GM12864 (cell line): ENCODE measurements at regions not wholly inside any gene's neighbourhood (a gene's known extent, or its start where the extent isn't known, plus 50 kb on each side); places are given as distances from the start of the nearest gene placed in this dataset.

Experiments
- DNase-seq: peaks from one replicate; pipeline ENCODE4 v3.0.0-alpha.2; 2011; ENCODE audit warnings: low read depth
- H3K4me3 ChIP-seq: 2 replicates; pipeline ENCODE4 v1.5.1; 2011; ENCODE audit warnings: mild to moderate bottlenecking, low read depth, low read length, control low read depth
- CTCF ChIP-seq: IDR thresholded peaks from 2 replicates; pipeline ENCODE4 v1.5.1; 2011; ENCODE audit warnings: low read depth, mild to moderate bottlenecking, moderate library complexity, low read length, control low read depth, inconsistent platforms; ENCODE audit errors: missing control alignments

GRCh38 chr13:89567025-89567424, 1780.5 kb upstream of the MIR17HG start:
- TF ChIP-seq CTCF, result no peak
- no peak for DNase-seq
- no peak overlapping the region for H3K4me3 ChIP-seq

- DNase-seq, result no peak
- H3K4me3 ChIP-seq, result no peak overlapping the region
- TF ChIP-seq CTCF, result no peak
These were observed 1779.2 kb upstream of the MIR17HG start for GRCh38 chr13:89568276-89568675.

- TF ChIP-seq CTCF, result no peak
- DNase-seq, result no peak
- H3K4me3 ChIP-seq, result no peak overlapping the region
These were observed 1778.7 kb upstream of the MIR17HG start for GRCh38 chr13:89568746-89569145.

- no peak for DNase-seq
- TF ChIP-seq CTCF, result no peak
- H3K4me3 ChIP-seq, result no peak overlapping the region
These were observed 1775.8 kb upstream of the MIR17HG start for GRCh38 chr13:89571676-89572075.

- DNase-seq, result no peak
- TF ChIP-seq CTCF, result no peak
- H3K4me3 ChIP-seq, result no peak overlapping the region
These were observed 1773.4 kb upstream of the MIR17HG start for GRCh38 chr13:89574077-89574476.

GRCh38 chr13:89577301-89577700, 1770.2 kb upstream of the MIR17HG start:
- TF ChIP-seq CTCF, result no peak
- no peak for DNase-seq
- no peak overlapping the region for H3K4me3 ChIP-seq

GRCh38 chr13:89584058-89584620, 1763.3 kb upstream of the MIR17HG start:
- DNase-seq, result no peak
- H3K4me3 ChIP-seq, result no peak overlapping the region
- no peak for TF ChIP-seq CTCF
